MM.1S (cell line): ENCODE measurements at regions not wholly inside any gene's neighbourhood (a gene's known extent, or its start where the extent isn't known, plus 50 kb on each side); places are given as distances from the start of the nearest gene placed in this dataset.
"Not testable (repeated sequence)": the region's sequence is repeated elsewhere in the genome, so short reads cannot be mapped to it uniquely, and the experiment has no call there.

Source experiments
- DNase-seq: peaks from one replicate; pipeline ENCODE4 v3.0.0-alpha.2; 2015
- H2AFZ ChIP-seq: fragments of 300-600 bp; sonication (generic); 2 replicates; pipeline ENCODE4 v1.6.0; 2016; ENCODE audit warnings: antibody characterized with exemption, low read length
- H3F3A ChIP-seq: fragments of 300-600 bp; sonication (generic); 2 replicates; pipeline ENCODE4 v1.6.1; 2016; ENCODE audit warnings: mild to moderate bottlenecking, antibody characterized with exemption, low read length, moderate library complexity, mixed read lengths; ENCODE audit not compliant: insufficient read depth
- H3K27ac ChIP-seq: fragments of 300-600 bp; sonication (generic); 2 replicates; pipeline ENCODE4 v1.5.1; 2016; ENCODE audit warnings: mild to moderate bottlenecking, low read length
- H3K27me3 ChIP-seq: fragments of 300-600 bp; sonication (generic); replicated peaks from 2 replicates; pipeline ENCODE4 v1.6.0; 2016; ENCODE audit warnings: low read length; ENCODE audit not compliant: insufficient read depth
- H3K36me3 ChIP-seq: fragments of 300-600 bp; sonication (generic); replicated peaks from 2 replicates; pipeline ENCODE4 v1.6.1; 2016; ENCODE audit warnings: mild to moderate bottlenecking, low read length, mixed read lengths; ENCODE audit not compliant: insufficient read depth
- H3K4me1 ChIP-seq: fragments of 300-600 bp; sonication (generic); 2 replicates; pipeline ENCODE4 v1.6.1; 2016; ENCODE audit warnings: low read length, mixed read lengths
- H3K4me2 ChIP-seq: fragments of 300-600 bp; sonication (generic); 2 replicates; pipeline ENCODE4 v1.6.0; 2016; ENCODE audit warnings: low read depth, low read length
- H3K4me3 ChIP-seq: fragments of 300-600 bp; sonication (generic); 2 replicates; pipeline ENCODE4 v1.5.1; 2016; ENCODE audit warnings: low read length, mixed read lengths
- H3K79me2 ChIP-seq: fragments of 300-600 bp; sonication (generic); 2 replicates; pipeline ENCODE4 v1.6.1; 2016; ENCODE audit warnings: mixed run types, low read length, mixed read lengths
- H3K9ac ChIP-seq: fragments of 300-600 bp; sonication (generic); 2 replicates; pipeline ENCODE4 v1.6.1; 2016; ENCODE audit warnings: low read length, mixed read lengths
- H3K9me2 ChIP-seq: fragments of 300-600 bp; sonication (generic); replicated peaks from 2 replicates; pipeline ENCODE4 v1.6.1; 2016; ENCODE audit warnings: mild to moderate bottlenecking, low read length, mixed read lengths; ENCODE audit not compliant: insufficient read depth
- H3K9me3 ChIP-seq: fragments of 300-600 bp; sonication (generic); replicated peaks from 2 replicates; pipeline ENCODE4 v1.6.1; 2016; ENCODE audit warnings: mild to moderate bottlenecking, low read length, mixed read lengths; ENCODE audit not compliant: insufficient read depth
- H4K20me1 ChIP-seq: fragments of 300-600 bp; sonication (generic); 2 replicates; pipeline ENCODE4 v1.6.1; 2016; ENCODE audit warnings: mild to moderate bottlenecking, low read length, moderate library complexity, mixed read lengths; ENCODE audit not compliant: insufficient read depth

DNA sequence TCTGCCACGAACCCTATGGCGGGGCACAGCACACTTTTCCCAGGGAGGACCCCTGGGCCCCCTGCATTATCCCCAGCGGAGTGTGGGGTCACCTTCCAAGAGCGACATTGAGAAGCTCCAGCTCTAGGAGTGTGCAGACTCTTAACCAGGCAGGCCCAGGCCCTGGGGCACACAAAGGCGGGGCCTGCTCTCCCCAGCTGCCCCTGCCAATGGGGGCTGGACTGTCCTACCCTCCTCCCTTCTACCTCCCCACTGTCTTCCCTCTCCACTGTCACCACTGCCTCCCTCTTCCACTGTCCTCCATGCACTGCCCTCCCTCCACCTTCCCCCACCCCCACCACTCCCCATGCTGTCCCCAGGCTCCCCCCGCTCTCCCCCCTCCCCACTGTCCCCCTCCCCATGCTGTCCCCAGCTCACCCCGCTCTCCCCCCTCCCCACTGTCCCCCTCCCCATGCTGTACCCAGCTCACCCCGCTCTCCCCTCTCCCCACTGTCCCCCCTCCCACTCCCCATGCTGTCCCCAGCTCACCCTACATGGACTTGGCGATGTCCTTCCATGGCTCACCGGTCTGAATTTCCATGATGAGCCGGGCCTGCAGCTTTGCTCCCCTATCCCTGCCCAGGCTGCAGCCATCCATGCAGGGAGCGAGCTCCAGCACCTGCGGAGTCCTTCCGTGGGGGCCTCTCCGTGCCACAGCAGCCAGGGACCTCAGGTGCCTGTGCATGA is 5483.6 kb upstream of the TPTE start:
- H3K27me3 ChIP-seq, H3K4me3 ChIP-seq, H3K4me2 ChIP-seq, H3K9ac ChIP-seq, H3K9me3 ChIP-seq, H3K27ac ChIP-seq, H3K79me2 ChIP-seq, DNase-seq, H3K4me1 ChIP-seq, H2AFZ ChIP-seq, H4K20me1 ChIP-seq, H3F3A ChIP-seq, H3K36me3 ChIP-seq, H3K9me2 ChIP-seq: not testable (repeated sequence)

DNA sequence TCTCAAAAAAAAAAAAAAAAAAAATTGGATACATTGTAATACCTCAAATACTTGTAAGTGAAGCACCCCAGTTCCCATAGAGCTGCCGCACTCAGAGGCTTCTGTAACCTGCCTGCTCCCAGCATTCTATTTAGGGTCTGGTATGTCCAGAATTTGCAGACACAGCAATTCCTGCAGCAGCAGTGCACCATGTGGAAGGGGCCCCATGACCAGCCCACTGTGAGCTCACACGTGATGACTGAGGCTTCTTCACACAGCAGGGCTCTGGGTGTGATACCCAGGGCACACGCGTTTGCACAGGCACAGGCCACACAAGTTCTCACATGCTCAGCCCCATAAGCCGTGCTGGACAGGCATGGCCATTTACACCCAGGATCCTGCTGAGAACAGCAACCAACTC is 5481.5 kb upstream of the TPTE start:
- not testable (repeated sequence) for H3K9me2 ChIP-seq, DNase-seq, H3K4me2 ChIP-seq, H3K27me3 ChIP-seq, H3F3A ChIP-seq, H3K4me3 ChIP-seq, H2AFZ ChIP-seq, H3K27ac ChIP-seq, H3K9me3 ChIP-seq, H3K79me2 ChIP-seq, H3K4me1 ChIP-seq, H3K9ac ChIP-seq, H3K36me3 ChIP-seq, H4K20me1 ChIP-seq

DNA sequence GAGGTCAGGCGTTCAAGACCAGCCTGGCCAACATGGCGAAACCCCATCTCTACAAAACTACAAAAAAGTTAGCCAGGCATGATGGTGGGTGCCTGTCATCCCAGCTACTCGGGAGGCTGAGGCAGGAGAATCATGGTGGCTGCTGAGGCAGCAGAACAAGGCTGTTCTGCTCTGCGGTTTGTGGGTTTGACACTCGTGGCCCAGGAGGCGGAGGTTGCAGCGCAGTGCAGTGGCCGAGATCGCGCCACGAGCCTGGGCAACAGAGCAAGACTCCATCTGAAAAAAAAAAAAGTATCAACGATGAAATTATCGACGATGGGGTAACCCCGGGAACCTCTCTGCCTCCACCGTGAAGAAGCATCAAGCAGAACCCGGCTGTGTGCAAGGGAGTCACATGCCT is 5478.8 kb upstream of the TPTE start:
- H4K20me1 ChIP-seq, DNase-seq, H3K27ac ChIP-seq, H2AFZ ChIP-seq, H3K36me3 ChIP-seq, H3K9ac ChIP-seq, H3K27me3 ChIP-seq, H3K4me2 ChIP-seq, H3K9me2 ChIP-seq, H3K4me3 ChIP-seq, H3K79me2 ChIP-seq, H3K4me1 ChIP-seq, H3F3A ChIP-seq, H3K9me3 ChIP-seq: not testable (repeated sequence)

DNA sequence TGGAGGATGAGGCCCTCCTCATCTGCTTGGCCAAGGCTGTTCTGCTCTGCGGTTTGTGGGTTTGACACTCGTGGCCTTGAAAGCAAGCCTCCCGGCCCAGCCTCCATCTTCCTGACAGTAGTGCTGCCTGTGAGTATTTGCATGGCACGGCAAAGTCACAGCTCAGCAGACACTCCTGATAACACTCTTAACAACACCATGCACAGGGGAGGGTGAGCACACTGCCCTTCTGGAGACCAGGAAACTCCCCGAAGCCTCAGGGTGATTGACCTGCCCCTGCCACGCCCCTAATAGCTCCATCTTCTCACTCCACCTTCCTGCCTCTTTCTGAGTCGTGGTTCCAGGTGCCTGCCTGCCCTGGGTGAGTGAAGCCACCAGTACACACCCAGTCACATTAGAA is 5476.6 kb upstream of the TPTE start:
- not testable (repeated sequence) for H3K9me2 ChIP-seq, H3K4me2 ChIP-seq, H3K36me3 ChIP-seq, H3F3A ChIP-seq, H3K4me3 ChIP-seq, H3K79me2 ChIP-seq, H3K4me1 ChIP-seq, DNase-seq, H3K9ac ChIP-seq, H4K20me1 ChIP-seq, H3K27me3 ChIP-seq, H3K9me3 ChIP-seq, H3K27ac ChIP-seq, H2AFZ ChIP-seq

DNA sequence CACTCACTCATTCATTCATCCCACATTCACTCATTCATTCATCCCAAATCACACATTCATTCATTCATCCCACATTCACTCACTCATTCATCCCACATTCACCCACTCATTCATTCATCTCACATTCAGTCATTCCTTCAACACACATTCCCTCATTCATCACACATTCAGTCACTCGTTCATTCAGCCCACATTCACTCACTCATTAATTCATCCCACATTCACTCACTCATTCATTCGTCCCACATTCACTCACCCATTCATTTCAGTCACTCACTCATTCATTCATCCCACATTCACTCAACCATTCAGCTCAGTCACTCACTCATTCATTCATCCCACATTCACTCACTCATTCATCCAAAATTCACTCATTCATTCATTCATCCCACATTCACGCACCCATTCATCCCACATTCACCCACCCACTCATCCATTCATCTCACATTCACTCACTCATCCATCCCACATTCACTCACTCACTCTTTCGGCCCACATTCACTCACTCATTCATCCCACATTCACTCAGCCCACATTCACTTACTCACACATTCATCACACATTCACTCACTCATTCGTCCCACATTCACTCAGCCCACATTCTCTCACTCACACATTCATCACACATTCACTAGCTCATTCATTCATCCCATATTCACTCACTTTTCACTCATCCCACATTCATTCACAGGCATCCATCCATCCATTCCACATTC is 5469.9 kb upstream of the TPTE start:
- H3K4me1 ChIP-seq, H4K20me1 ChIP-seq, H3K4me2 ChIP-seq, H3K27me3 ChIP-seq, H3K9ac ChIP-seq, H3K9me2 ChIP-seq, H3F3A ChIP-seq, H3K9me3 ChIP-seq, H3K79me2 ChIP-seq, H3K36me3 ChIP-seq, H3K4me3 ChIP-seq, H2AFZ ChIP-seq, H3K27ac ChIP-seq, DNase-seq: not testable (repeated sequence)

DNA sequence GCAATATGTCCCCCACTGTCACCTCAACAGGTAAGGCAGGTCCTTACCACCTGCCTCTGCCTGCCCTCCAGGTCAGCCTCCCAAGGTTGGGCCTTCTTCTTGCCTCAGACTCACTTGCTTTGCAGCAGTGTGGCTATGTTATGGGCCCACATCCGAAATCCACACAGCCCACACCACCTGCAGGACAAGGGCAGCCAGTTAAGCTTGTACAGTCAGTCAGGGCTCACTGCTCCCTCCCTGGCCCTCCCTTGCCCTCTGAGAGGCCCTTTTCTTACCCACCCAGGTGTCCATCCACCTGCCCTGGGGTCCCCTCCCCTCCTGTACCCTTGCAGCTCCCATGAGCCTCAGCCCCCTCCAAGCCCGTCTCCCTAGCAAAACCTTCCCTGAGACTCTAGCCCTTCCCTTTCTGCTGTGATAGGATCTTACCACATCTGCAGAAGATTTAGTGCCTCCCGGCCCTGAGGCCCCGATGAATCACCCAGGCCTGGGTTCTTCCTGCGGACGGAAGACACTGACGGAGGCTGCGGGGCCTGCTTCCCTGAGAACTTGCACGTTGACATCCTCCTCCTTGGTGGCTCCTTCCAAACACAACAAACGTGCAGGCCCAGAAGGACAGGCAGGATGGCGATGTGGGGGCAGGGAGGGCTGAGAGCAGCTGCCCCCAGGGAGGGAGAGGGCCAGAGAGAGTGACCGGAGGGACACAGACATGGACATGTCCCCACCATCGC is 5466.2 kb upstream of the TPTE start:
- H2AFZ ChIP-seq, H3F3A ChIP-seq, H3K4me3 ChIP-seq, H3K36me3 ChIP-seq, H3K9ac ChIP-seq, H3K4me2 ChIP-seq, H3K4me1 ChIP-seq, DNase-seq, H3K9me3 ChIP-seq, H4K20me1 ChIP-seq, H3K27ac ChIP-seq, H3K27me3 ChIP-seq, H3K9me2 ChIP-seq, H3K79me2 ChIP-seq: not testable (repeated sequence)

DNA sequence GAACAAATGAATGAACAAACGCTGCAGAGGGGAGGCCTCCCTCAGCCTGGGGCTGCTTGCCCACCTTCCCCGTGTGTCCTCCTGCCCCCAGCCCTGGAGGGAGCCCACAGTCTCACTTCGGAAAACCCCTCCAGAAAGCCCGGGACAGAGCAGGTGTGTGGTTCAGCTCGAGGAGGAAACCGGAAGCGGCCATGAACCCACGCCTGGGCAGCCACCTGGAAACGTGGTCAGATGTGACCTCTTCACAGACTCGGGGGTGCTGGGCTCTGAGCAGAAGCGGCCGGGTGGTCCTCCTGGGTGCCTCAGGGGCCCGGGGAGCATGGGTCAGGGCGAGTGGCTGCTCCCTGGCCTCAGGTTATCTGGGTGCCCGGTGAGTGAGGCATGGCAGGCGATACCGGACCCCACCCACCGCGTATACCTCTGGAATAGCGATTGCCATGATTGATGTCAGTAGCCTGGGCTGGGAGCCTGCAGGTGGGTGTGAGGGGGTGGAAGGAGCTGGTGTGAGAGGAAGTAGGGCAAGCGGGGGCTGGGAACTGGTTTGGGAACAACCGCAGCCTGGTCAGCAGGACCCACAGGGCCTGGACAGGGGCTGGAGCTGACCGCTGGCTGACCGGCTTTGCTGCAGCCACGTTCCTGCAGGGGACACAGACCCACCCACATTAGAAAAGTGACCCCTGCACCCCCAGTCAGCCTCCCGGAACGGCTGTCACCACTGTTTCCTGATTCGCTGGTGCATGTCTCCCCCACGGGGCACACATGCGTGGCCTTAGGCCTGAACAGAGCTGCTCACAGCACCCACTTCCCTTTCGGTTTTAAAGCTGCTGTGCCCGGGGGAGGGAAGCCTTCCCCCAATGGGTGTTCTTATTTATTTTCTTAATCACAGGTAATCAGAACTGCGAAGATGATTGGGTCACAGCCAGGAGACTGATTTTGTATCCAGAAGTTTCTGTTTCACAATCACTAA is 5465.1 kb upstream of the TPTE start:
- H2AFZ ChIP-seq, H3F3A ChIP-seq, H3K9me3 ChIP-seq, H4K20me1 ChIP-seq, H3K4me1 ChIP-seq, H3K36me3 ChIP-seq, H3K79me2 ChIP-seq, H3K9me2 ChIP-seq, H3K9ac ChIP-seq, H3K4me2 ChIP-seq, H3K27ac ChIP-seq, H3K4me3 ChIP-seq, H3K27me3 ChIP-seq, DNase-seq: not testable (repeated sequence)
